ENCODE measurements at regions not wholly inside any gene's neighbourhood (a gene's known extent, or its start where the extent isn't known, plus 50 kb on each side); places are given as distances from the start of the nearest gene placed in this dataset.
A peak's percentile ranks its signal among the peaks of the same experiment; 100 is the strongest.

DNA sequence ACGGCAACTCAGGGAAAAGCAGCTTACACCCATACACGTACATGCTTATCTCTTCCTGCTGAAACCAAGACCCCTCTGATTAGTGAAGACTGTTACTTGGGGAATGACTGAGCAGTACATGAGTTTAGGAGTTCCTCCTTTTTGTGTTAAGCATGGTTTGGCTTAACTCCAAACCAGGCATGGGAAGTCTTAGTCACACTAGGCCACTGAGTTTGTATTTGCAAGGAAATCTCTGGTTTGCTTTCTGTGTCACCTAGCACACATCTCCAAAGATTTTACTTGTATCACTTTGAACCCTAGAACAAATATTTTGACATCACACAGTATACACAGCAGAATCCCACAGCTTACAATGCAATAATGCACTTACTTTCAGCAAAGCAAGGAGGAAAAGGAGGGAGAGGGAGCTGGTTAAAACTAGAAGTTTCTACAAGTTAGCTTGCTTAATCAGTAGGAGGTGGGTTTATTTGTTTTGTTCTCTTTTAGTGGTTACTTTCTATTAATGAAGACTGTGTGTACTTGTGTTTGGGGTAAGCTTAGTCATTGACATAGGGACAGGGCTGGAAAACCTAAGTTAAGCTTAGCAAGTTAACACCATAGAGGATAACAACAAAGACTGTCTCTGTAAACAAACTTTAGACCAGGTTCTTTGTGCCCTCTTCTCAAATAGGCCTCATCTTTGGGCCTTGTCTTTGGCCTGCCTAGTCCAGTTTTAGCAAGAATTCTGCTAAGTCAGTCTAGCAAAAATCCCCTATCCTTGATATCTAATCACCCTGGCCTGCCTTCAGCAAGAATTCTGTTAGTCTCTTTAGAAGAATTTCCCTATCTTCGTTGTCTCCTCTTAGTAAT, 219.4 kb downstream of the MREG start (continued):
- TF ChIP-seq EHMT2 (IDR thresholded peaks at IDR 0.05; ENCODE audit: borderline replicate concordance, low read depth, low read length) (no peak; the same call in 1 of the 2 replicates), FOXA1 (IDR thresholded peaks at IDR 0.05) (peak; percentile 74; the same call in 1 of the 2 replicates), FOXA1 (CRISPR knock-in tag; IDR thresholded peaks at IDR 0.05) (peak; percentile 83), SIX1 (CRISPR knock-in tag; IDR thresholded peaks at IDR 0.05; ENCODE audit: borderline replicate concordance) (peak; percentile 93), SALL2 (CRISPR knock-in tag; IDR thresholded peaks at IDR 0.05) (peak; percentile 79; the same call in 1 of the 2 replicates), ATF1 (CRISPR knock-in tag; IDR thresholded peaks at IDR 0.05) (peak; percentile 85), ZNF75D (CRISPR knock-in tag; IDR thresholded peaks at IDR 0.05; ENCODE audit: borderline replicate concordance) (no peak), KLF9 (CRISPR knock-in tag; IDR thresholded peaks at IDR 0.05; ENCODE audit: low read depth) (no peak), ZFP37 (CRISPR knock-in tag; IDR thresholded peaks at IDR 0.05; ENCODE audit: borderline replicate concordance) (no peak), DNMT3B (CRISPR knock-in tag; conservative IDR thresholded peaks at IDR 0.05) (no peak), MEIS2 (CRISPR knock-in tag; IDR thresholded peaks at IDR 0.05) (peak; percentile 85; the same call in 1 of the 2 replicates), NFKB2 (CRISPR knock-in tag; IDR thresholded peaks at IDR 0.05; ENCODE audit: borderline replicate concordance) (no peak), ZNF468 (CRISPR knock-in tag; IDR thresholded peaks at IDR 0.05) (no peak), LRRFIP1 (CRISPR knock-in tag; conservative IDR thresholded peaks at IDR 0.05) (no peak), JUND (CRISPR knock-in tag; IDR thresholded peaks at IDR 0.05) (peak; percentile 83)
- TF ChIP-seq, protein P1, sequence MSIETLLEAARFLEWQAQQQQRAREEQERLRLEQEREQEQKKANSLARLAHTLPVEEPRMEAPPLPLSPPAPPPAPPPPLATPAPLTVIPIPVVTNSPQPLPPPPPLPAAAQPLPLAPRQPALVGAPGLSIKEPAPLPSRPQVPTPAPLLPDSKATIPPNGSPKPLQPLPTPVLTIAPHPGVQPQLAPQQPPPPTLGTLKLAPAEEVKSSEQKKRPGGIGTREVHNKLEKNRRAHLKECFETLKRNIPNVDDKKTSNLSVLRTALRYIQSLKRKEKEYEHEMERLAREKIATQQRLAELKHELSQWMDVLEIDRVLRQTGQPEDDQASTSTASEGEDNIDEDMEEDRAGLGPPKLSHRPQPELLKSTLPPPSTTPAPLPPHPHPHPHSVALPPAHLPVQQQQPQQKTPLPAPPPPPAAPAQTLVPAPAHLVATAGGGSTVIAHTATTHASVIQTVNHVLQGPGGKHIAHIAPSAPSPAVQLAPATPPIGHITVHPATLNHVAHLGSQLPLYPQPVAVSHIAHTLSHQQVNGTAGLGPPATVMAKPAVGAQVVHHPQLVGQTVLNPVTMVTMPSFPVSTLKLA (IDR thresholded peaks at IDR 0.05), result no peak
- TF ChIP-seq, protein P2, sequence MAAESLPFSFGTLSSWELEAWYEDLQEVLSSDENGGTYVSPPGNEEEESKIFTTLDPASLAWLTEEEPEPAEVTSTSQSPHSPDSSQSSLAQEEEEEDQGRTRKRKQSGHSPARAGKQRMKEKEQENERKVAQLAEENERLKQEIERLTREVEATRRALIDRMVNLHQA (CRISPR knock-in tag; IDR thresholded peaks at IDR 0.05), result peak; percentile 81; the same call in 1 of the 2 replicates
- TF ChIP-seq, protein P3, sequence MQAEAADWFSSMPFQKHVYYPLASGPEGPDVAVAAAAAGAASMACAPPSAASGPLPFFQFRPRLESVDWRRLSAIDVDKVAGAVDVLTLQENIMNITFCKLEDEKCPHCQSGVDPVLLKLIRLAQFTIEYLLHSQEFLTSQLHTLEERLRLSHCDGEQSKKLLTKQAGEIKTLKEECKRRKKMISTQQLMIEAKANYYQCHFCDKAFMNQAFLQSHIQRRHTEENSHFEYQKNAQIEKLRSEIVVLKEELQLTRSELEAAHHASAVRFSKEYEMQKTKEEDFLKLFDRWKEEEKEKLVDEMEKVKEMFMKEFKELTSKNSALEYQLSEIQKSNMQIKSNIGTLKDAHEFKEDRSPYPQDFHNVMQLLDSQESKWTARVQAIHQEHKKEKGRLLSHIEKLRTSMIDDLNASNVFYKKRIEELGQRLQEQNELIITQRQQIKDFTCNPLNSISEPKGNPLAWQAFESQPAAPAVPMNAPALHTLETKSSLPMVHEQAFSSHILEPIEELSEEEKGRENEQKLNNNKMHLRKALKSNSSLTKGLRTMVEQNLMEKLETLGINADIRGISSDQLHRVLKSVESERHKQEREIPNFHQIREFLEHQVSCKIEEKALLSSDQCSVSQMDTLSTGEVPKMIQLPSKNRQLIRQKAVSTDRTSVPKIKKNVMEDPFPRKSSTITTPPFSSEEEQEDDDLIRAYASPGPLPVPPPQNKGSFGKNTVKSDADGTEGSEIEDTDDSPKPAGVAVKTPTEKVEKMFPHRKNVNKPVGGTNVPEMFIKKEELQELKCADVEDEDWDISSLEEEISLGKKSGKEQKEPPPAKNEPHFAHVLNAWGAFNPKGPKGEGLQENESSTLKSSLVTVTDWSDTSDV (CRISPR knock-in tag; IDR thresholded peaks at IDR 0.05), result no peak
- TF ChIP-seq, protein P4, sequence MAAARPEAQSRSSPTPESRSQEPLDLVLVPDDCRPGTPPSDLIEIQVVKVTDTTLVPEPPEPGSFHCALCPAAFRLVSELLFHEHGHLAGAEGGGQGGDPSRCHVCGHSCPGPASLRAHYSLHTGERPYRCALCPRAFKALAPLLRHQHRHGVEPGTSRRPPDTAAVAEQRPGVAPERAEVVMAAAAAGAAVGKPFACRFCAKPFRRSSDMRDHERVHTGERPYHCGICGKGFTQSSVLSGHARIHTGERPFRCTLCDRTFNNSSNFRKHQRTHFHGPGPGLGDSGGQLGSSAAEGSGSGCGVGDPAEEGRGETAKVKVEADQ (CRISPR knock-in tag; IDR thresholded peaks at IDR 0.05; ENCODE audit: borderline replicate concordance), result peak; percentile 65; the same call in 1 of the 2 replicates

Data from HepG2 (cell line).